ENCODE measurements at regions not wholly inside any gene's neighbourhood (a gene's known extent, or its start where the extent isn't known, plus 50 kb on each side); places are given as distances from the start of the nearest gene placed in this dataset.

DNA sequence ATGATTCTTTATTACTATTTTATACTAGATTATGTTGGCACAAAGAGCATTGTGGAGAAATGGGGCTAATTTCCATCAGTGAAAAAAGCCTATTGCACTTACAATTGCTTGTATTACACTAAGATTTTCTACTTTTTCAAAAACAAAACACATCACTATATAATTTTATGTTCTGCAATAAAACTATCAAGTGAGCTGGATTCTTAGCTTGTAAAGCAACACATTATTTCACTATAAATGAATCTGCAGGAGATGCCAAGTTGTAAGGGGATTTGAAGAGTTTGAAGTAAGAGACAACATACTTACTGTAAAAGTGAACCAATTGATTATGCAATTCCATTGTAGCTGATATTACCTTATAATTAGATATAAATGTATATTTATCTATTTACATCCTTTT is 333.3 kb upstream of the SEMA3D start:
- H3K27ac ChIP-seq (replicated peaks in 1 of 4), result no peak overlapping the region
- H3K27me3 ChIP-seq, result no peaks in the 10 kb centered on the region
- H3K4me1 ChIP-seq, result no peaks in the 10 kb centered on the region
- H3K9me3 ChIP-seq, result no peaks in the 10 kb centered on the region
- TF ChIP-seq EP300 (IDR thresholded peaks at IDR 0.05) (no peak), POLR2AphosphoS5 (IDR thresholded peaks at IDR 0.05) (no peak), POLR2A (IDR thresholded peaks at IDR 0.05; ENCODE audit: low read depth) (no peak)
- TF ChIP-seq, protein P1, sequence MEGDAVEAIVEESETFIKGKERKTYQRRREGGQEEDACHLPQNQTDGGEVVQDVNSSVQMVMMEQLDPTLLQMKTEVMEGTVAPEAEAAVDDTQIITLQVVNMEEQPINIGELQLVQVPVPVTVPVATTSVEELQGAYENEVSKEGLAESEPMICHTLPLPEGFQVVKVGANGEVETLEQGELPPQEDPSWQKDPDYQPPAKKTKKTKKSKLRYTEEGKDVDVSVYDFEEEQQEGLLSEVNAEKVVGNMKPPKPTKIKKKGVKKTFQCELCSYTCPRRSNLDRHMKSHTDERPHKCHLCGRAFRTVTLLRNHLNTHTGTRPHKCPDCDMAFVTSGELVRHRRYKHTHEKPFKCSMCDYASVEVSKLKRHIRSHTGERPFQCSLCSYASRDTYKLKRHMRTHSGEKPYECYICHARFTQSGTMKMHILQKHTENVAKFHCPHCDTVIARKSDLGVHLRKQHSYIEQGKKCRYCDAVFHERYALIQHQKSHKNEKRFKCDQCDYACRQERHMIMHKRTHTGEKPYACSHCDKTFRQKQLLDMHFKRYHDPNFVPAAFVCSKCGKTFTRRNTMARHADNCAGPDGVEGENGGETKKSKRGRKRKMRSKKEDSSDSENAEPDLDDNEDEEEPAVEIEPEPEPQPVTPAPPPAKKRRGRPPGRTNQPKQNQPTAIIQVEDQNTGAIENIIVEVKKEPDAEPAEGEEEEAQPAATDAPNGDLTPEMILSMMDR (IDR thresholded peaks at IDR 0.05), result no peak
- H3K36me3 ChIP-seq, result no peaks in the 10 kb centered on the region
- H3K4me3 ChIP-seq, result no peak overlapping the region
- intact Hi-C loops (cut with DNase I), result no loop called here
- no peak for DNase-seq (ENCODE audit: extremely low spot score)

DNA sequence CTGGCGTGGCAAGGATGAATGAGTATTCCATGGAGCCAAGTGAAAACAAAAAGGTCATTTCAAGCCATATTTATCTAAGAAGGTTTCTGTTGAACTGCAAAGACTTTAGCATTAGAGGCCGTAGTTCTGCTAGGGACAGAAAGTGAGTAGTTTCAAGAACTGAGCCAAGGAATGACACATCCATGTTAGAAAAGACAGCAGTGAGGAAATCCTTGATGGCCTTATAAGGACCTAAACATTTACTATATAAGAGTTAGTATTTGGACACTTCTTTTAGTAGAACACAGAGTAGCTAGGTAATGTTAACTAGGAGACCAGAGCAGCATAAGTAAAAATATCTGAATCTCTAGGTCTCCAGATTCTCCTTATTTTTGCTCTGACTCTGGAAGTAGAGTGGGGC is 329.8 kb upstream of the SEMA3D start:
- intact Hi-C loops (cut with DNase I), result no loop called here
- no peaks in the 10 kb centered on the region for H3K9me3 ChIP-seq
- TF ChIP-seq POLR2AphosphoS5 (IDR thresholded peaks at IDR 0.05) (no peak), EP300 (IDR thresholded peaks at IDR 0.05) (no peak), POLR2A (IDR thresholded peaks at IDR 0.05; ENCODE audit: low read depth) (no peak)
- TF ChIP-seq, protein P1 (IDR thresholded peaks at IDR 0.05), result no peak
- WGBS, result 81% methylated on average over 2 of the region's 2 CpGs
- H3K27me3 ChIP-seq, result no peaks in the 10 kb centered on the region
- H3K4me1 ChIP-seq, result no peaks in the 10 kb centered on the region
- no peaks in the 10 kb centered on the region for H3K36me3 ChIP-seq
- DNase-seq (ENCODE audit: extremely low spot score), result no peak
- H3K27ac ChIP-seq (replicated peaks in 1 of 4), result no peak overlapping the region
- no peak overlapping the region for H3K4me3 ChIP-seq

DNA sequence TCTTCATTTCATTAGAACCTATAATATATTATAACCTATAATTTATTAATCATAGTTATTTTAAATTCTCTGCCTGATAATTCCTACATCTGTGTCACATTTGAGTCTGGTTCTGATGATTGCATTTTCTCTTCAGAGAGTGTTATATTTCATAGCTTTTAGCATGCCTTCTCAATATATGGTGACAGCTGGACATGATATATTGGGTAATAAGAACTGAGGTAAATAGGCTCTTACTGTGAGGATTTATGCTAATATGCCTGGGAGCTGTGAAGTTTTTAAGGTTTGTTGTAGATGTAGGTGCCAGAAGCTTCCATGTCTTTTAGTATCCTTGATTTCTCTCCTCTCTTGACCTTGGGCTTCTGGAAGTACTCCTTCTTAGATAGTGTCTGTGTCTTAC is 325.9 kb upstream of the SEMA3D start:
- TF ChIP-seq EP300 (IDR thresholded peaks at IDR 0.05) (no peak), POLR2A (IDR thresholded peaks at IDR 0.05; ENCODE audit: low read depth) (no peak), POLR2AphosphoS5 (IDR thresholded peaks at IDR 0.05) (no peak)
- TF ChIP-seq, protein P1 (IDR thresholded peaks at IDR 0.05), result no peak
- H3K27ac ChIP-seq (replicated peaks in 1 of 4), result no peak overlapping the region
- intact Hi-C loops (cut with DNase I), result no loop called here
- no peaks in the 10 kb centered on the region for H3K27me3 ChIP-seq
- H3K9me3 ChIP-seq, result no peaks in the 10 kb centered on the region
- DNase-seq (ENCODE audit: extremely low spot score), result no peak
- no peak overlapping the region for H3K4me3 ChIP-seq
- no peaks in the 10 kb centered on the region for H3K4me1 ChIP-seq
- no peaks in the 10 kb centered on the region for H3K36me3 ChIP-seq

DNA sequence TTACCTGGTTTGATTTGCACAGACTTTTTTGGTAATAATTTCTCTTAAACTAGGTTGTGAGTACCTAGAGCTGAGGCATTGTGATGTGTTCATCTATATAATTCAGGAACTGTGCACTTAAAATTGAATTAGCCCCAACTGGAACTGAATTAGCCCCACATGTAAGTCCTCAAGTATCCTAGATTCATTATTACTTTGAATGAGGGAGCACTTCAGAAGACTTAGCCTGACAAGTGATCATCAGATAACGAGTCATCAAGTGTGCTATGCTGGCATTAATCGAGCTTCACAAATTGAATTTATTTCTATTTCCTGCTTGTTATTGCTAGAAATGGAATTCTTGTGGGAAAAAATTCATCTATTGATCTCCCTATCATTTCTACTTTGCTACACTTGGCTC is 323.4 kb upstream of the SEMA3D start:
- Histone ChIP-seq H3K4me1 (no peaks in the 10 kb centered on the region), H3K36me3 (no peaks in the 10 kb centered on the region), H3K9me3 (no peaks in the 10 kb centered on the region), H3K27me3 (no peaks in the 10 kb centered on the region), H3K4me3 (no peak overlapping the region), H3K27ac (replicated peaks in 1 of 4) (no peak overlapping the region)
- intact Hi-C loops (cut with DNase I), result no loop called here
- WGBS, result 84% methylated on average over 2 of the region's 2 CpGs
- TF ChIP-seq POLR2A (IDR thresholded peaks at IDR 0.05; ENCODE audit: low read depth), result no peak
- TF ChIP-seq POLR2AphosphoS5 (IDR thresholded peaks at IDR 0.05), result no peak
- TF ChIP-seq, protein P1 (IDR thresholded peaks at IDR 0.05), result no peak
- no peak for TF ChIP-seq EP300 (IDR thresholded peaks at IDR 0.05)
- DNase-seq (ENCODE audit: extremely low spot score), result no peak

DNA sequence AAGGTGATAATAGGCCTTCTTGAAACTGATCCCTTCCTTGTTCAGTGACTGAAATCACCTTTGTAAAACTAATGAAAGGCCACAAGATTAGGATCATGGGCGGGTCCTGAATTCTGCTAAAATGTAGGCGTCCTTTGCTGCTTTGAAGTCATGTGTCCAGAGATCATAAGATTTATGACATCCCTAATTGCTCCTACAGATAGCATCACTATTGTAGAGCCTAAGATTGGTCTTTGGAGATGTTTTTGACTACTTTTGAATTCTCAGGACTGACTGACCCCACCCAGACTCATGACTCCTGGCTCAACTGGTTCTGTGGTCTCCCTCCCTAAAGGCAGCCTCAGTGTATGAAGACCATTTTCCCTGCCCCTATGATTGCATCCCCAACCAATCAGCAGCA is 322.6 kb upstream of the SEMA3D start:
- 95% methylated on average over 2 of the region's 2 CpGs for WGBS
- no peak for DNase-seq (ENCODE audit: extremely low spot score)
- H3K27ac ChIP-seq (replicated peaks in 1 of 4), result no peak overlapping the region
- no peaks in the 10 kb centered on the region for H3K4me1 ChIP-seq
- intact Hi-C loops (cut with DNase I), result no loop called here
- no peaks in the 10 kb centered on the region for H3K27me3 ChIP-seq
- H3K36me3 ChIP-seq, result no peaks in the 10 kb centered on the region
- H3K9me3 ChIP-seq, result no peaks in the 10 kb centered on the region
- no peak for TF ChIP-seq POLR2A (IDR thresholded peaks at IDR 0.05; ENCODE audit: low read depth)
- TF ChIP-seq POLR2AphosphoS5 (IDR thresholded peaks at IDR 0.05), result no peak
- TF ChIP-seq, protein P1 (IDR thresholded peaks at IDR 0.05), result no peak
- no peak for TF ChIP-seq EP300 (IDR thresholded peaks at IDR 0.05)
- no peak overlapping the region for H3K4me3 ChIP-seq

Data from esophagus muscularis mucosa (tissue), 4 donors.